ENCODE measurements at regions not wholly inside any gene's neighbourhood (a gene's known extent, or its start where the extent isn't known, plus 50 kb on each side); places are given as distances from the start of the nearest gene placed in this dataset.

- TF ChIP-seq, protein P1, sequence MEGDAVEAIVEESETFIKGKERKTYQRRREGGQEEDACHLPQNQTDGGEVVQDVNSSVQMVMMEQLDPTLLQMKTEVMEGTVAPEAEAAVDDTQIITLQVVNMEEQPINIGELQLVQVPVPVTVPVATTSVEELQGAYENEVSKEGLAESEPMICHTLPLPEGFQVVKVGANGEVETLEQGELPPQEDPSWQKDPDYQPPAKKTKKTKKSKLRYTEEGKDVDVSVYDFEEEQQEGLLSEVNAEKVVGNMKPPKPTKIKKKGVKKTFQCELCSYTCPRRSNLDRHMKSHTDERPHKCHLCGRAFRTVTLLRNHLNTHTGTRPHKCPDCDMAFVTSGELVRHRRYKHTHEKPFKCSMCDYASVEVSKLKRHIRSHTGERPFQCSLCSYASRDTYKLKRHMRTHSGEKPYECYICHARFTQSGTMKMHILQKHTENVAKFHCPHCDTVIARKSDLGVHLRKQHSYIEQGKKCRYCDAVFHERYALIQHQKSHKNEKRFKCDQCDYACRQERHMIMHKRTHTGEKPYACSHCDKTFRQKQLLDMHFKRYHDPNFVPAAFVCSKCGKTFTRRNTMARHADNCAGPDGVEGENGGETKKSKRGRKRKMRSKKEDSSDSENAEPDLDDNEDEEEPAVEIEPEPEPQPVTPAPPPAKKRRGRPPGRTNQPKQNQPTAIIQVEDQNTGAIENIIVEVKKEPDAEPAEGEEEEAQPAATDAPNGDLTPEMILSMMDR (IDR thresholded peaks at IDR 0.05): no peak
- TF ChIP-seq POLR2A (IDR thresholded peaks at IDR 0.05) (no peak), EP300 (IDR thresholded peaks at IDR 0.05) (no peak)
Observed at GRCh38 chr2:88321449-88322248, 130.8 kb downstream of the FOXI3 start.

All from ovary (tissue), 3 donors.